Limb (tissue), 2 donors: ENCODE measurements at regions not wholly inside any gene's neighbourhood (a gene's known extent, or its start where the extent isn't known, plus 50 kb on each side); places are given as distances from the start of the nearest gene placed in this dataset.
"Not testable (repeated sequence)": the region's sequence is repeated elsewhere in the genome, so short reads cannot be mapped to it uniquely, and the experiment has no call there.

ENCODE experiments used
- DNase-seq, 2 donors: peaks; one replicate each; pipeline ENCODE4 v3.0.0-alpha.2; 2016; ENCODE audit errors: extremely low spot score in 2 of 2

GRCh38 chr11:130672911-130673310, 224.5 kb downstream of the ADAMTS15 start:
- no peak for DNase-seq

DNA sequence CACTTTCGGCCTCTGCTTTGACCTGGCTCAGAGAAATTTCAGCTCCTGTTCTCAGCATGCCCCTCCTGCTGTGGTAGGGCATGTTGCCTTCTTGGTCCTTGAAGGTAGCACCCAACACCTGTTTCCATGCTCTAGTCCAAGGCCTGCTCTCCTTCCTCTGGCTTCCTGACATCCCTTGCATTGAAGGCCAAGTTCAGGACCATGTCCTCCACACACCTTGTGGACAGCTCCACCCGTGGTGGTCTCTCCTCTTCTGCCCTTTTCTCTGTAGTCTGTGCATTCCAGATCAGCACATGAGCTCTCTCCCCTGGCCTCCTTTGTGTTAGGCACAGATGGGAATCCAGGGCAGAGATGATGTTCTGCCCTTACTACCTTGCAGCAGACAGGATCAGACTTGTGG, 225.3 kb downstream of the ADAMTS15 start:
- no peak for DNase-seq

GRCh38 chr11:130674686-130675308, 226.4 kb downstream of the ADAMTS15 start:
- no peak for DNase-seq

DNA sequence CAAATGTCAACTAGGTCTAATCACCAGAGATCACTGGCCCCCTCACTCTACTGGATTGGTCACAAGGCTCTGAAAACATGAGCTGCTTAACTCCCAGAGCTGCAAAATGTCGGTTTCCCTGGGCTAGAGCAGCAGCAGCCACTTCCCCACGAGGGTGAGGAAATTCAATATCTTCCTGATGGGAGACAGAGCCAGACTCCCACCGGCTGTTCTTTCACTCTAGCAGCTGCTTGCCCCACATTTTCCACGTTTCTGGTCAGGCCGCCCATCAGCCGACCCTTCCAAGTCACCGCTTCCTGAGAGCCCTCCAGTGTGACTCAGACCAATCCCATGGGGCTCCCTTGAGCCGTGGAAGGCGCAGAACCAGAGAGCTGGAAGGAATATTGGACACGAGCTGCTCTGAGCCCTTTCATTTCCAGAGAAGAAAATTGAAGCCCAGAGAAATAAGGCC, 227.0 kb downstream of the ADAMTS15 start:
- peak; percentile 56 to 63 for DNase-seq

GRCh38 chr11:130675917-130676316, 227.5 kb downstream of the ADAMTS15 start:
- no peak for DNase-seq

DNA sequence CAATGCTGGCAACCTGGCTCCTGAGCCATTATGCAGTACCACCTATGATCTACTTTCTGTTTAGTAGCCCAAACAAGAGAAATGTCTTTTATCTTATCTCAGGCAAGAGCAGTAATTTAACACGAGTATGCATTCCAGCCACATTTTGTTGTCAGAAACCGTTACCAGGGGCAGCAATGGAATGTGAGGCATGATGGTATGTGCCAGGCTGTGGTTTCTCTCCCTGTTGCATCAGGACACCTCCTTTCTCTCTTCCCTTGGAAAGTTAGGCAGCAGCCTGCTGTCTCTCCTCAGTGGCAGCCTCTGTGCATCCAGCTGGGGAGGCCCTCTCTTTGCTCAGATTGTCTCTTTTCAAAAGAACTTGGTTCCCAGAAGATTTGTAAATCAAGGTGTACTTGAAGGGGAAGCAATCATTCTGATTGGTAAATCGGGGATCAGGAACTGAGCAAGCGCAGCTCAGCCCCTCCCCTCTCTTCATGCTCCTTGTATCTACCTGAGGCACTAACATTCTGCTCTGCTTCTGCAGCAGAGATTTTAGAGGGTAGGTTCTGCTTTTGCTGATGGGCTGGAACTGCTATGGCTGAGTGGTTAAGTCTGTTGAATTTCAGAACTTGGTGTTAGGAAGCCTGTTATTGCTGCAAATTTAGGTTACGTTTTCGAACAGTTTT, 229.2 kb downstream of the ADAMTS15 start:
- DNase-seq, result no peak

DNA sequence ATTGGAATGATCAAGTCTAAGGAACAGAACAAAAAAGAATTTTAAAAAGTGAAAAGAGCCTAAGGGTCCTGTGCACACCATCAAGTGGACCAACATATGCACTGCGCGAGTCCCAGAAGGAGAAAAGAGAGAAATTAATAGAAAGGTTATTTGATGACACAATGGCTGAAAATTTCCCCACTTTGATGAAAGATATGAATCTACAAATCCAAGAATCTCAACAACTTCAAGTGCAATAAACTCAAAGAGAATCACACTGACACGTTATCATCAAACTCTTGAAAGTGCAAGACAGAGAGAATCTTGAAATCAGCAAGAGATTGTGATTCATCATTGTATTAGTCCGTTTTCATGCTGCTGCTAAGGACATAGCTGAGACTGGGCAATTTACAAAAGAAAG, 230.8 kb downstream of the ADAMTS15 start:
- DNase-seq, result no peak

GRCh38 chr11:130682471-130682870, 233.8 kb downstream of the SNX19 start:
- DNase-seq, result not testable (repeated sequence)

GRCh38 chr11:130689222-130689908, 226.9 kb downstream of the SNX19 start:
- DNase-seq, result no peak

GRCh38 chr11:130691581-130691980, 224.7 kb downstream of the SNX19 start:
- DNase-seq, result no peak

GRCh38 chr11:130692220-130692619, 224.1 kb downstream of the SNX19 start:
- no peak for DNase-seq

DNA sequence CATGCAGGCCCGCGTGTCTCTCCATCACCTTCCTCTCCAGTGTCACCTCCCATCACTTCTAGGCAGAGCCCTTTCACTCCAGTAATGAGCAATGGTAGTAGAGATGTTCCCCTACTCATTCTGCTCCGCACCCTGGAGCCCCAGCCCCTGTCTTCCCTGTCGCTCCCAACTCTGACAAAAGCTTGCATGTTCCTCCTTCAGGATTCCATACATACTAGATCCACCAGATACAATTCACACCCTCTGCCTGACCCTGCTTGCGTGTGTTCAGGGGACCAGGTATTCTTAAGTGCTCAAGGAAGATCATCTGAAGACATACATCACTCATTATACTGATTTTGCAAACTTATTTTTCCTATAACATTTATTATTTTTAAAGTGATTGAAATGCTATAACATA, 222.7 kb downstream of the SNX19 start:
- no peak for DNase-seq

DNA sequence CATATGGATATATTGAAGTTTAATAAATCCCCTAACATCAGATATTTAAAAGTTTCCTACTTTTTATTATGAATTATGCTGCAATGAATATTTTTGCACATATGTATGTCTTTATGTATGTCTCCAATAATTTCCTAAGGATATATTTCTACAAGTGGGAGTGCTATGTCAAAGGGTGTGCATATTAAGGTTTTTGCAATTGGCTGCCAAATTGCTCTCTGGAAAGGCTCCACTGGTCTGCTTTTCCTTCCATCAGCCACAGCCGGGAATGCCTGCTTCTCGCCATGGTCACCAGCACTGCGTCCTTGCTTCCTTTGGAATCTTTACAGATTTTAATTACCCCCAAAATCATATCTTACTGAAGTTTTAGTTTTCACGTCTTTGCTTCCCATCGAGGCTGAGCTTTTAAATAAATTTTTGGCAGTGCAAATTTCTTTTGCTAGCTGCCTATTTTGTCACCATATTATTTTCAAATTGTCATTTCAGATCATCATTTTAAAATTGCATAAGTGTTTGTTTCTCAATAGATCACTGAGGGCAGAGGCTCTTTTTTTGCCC, 221.7 kb downstream of the SNX19 start:
- no peak for DNase-seq

GRCh38 chr11:130698174-130698573, 218.1 kb downstream of the SNX19 start:
- no peak for DNase-seq

- DNase-seq, result no peak
Measured at GRCh38 chr11:130699561-130699960, 216.7 kb downstream of the SNX19 start.

DNA sequence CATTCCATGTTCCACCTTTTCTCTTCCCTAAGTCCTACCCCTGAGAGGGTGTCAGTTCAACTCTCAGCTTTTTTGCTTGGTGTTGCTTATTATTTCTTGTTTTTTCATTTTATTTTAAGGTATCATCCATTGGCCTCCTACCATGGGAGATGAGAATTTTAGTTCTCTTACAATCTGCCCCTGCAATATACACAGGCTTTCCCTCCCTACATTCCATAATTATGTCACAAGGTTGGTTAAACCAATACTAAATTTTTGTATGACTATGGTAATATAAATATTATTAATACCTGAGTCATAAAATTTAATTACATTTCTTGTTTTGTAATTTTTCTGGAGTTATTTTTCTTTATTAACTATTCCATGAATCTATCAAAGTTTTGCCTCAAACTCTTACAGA, 216.2 kb downstream of the SNX19 start:
- DNase-seq, result no peak

DNA sequence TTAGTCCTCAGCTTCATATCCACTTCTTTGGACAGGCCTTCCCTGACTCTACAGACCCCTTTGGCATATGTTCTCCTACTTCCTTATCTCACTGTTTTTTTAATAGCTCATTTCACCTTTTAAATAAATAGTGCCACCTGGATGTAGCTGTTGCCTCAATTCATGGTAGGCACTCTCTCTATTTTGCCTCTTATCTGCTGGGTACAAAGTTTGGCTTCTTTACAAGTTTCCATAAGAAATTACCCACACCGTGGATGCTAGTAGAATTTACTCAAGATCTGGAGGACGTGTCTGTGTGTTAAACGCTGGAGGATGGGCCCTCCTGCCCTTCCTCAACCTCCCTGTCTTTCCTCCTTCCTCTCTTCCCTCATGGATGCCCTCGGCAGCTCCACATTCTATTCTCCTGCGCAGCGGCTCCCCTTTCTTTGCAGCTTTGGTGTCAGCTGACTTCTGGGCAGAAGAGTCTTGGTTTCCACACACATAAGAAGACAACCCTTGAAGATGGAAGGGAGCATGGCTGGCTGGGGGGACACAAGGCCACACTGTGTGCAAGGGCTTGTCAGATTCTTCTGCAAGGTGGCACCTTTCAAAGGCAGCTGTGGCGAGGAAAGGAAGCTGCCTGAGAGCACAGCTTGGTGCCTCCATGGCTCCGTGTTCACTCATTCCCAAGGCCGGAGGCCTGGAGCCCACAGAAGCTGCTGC, 212.6 kb downstream of the SNX19 start:
- DNase-seq, result no peak

- DNase-seq, result no peak
Measured at GRCh38 chr11:130705670-130706421, 210.4 kb downstream of the SNX19 start.

DNA sequence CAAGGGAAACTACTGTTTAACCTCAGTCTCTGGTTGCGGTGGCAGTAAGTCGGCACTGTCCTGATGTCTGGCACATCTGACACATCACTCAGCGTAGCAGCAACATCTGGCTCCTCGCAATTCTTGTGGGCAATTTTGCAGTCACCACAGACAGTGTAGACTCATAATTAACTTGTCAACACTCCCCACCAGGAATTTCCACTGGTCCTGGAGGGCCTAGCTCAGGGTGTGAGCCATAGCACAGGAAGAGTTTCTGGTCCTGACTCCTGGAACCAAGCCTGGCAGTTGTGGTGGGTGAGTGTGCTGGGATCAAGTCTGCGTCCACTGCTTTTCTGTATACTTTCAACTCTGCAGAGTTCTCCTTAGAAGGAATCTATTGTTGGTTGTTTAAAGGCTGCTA, 209.7 kb downstream of the SNX19 start:
- no peak for DNase-seq

- DNase-seq, result no peak
Measured at GRCh38 chr11:130707217-130707616, 209.1 kb downstream of the SNX19 start.

GRCh38 chr11:130709531-130709930, 206.7 kb downstream of the SNX19 start:
- DNase-seq, result no peak
